NT2/D1 (cell line): ENCODE measurements at regions not wholly inside any gene's neighbourhood (a gene's known extent, or its start where the extent isn't known, plus 50 kb on each side); places are given as distances from the start of the nearest gene placed in this dataset.
"Not testable (repeated sequence)": the region's sequence is repeated elsewhere in the genome, so short reads cannot be mapped to it uniquely, and the experiment has no call there.

ENCODE experiments used
- DNase-seq: peaks from one replicate; pipeline ENCODE4 v3.0.0-alpha.2; 2011; ENCODE audit warnings: low read depth, low spot score
- H3K27me3 ChIP-seq: 2 replicates; pipeline ENCODE4 v1.6.0; 2011; ENCODE audit warnings: mild to moderate bottlenecking; ENCODE audit not compliant: insufficient read length, insufficient read depth
- H3K36me3 ChIP-seq: 2 replicates; pipeline ENCODE4 v1.6.1; 2011; ENCODE audit warnings: mild to moderate bottlenecking, low read length, mixed read lengths; ENCODE audit not compliant: insufficient read depth, insufficient read length
- H3K4me1 ChIP-seq: 2 replicates; pipeline ENCODE4 v1.5.1; 2011; ENCODE audit not compliant: insufficient read depth, insufficient read length
- H3K4me3 ChIP-seq: 2 replicates; pipeline ENCODE4 v1.5.1; 2011; ENCODE audit warnings: low read depth; ENCODE audit not compliant: insufficient read length
- H3K9ac ChIP-seq: 2 replicates; pipeline ENCODE4 v1.6.0; 2011; ENCODE audit warnings: low read depth; ENCODE audit not compliant: insufficient read length
- H3K9me3 ChIP-seq: 2 replicates; pipeline ENCODE4 v1.5.1; 2011; ENCODE audit warnings: mild to moderate bottlenecking, low read length; ENCODE audit not compliant: insufficient read depth
- SUZ12 ChIP-seq: IDR thresholded peaks from 2 replicates; pipeline ENCODE4 v1.6.1; 2011; ENCODE audit not compliant: insufficient read length, insufficient read depth; ENCODE audit errors: extremely low read depth
- YY1 ChIP-seq: IDR thresholded peaks from 2 replicates; pipeline ENCODE4 v1.6.1; 2011; ENCODE audit not compliant: insufficient read length, insufficient read depth
- ZNF274 ChIP-seq: IDR thresholded peaks from 2 replicates; pipeline ENCODE4 v1.6.1; 2011; ENCODE audit warnings: mild to moderate bottlenecking, low read depth, low read length

DNA sequence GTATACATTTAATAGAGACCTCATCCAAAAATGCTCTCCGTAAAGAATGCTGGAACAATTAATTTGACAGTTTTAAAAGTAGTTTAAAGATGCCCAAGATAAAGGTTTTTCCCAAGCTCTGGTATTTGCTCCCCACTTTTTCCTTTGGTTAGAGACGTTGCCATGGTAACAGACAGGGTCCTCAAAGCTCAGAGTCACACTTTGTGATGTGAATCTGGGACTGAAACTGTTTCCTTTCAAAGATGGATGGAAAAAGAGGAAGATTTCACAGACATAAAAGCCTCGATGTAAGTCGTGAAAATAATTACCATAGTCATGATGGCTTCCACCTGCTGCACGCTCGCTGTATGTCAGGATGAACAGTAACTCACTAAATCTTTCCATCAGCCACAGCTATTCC lies 229.5 kb downstream of the MSX2 start:
- no peak for DNase-seq
- H3K27me3 ChIP-seq = no peaks in the 10 kb centered on the region
- no peaks in the 10 kb centered on the region for H3K4me1 ChIP-seq
- H3K9me3 ChIP-seq = no peaks in the 10 kb centered on the region
- no peak for TF ChIP-seq ZNF274
- TF ChIP-seq YY1 = no peak
- TF ChIP-seq SUZ12 = no peak
- no peak overlapping the region for H3K4me3 ChIP-seq
- no peaks in the 10 kb centered on the region for H3K36me3 ChIP-seq
- H3K9ac ChIP-seq = no peak overlapping the region

DNA sequence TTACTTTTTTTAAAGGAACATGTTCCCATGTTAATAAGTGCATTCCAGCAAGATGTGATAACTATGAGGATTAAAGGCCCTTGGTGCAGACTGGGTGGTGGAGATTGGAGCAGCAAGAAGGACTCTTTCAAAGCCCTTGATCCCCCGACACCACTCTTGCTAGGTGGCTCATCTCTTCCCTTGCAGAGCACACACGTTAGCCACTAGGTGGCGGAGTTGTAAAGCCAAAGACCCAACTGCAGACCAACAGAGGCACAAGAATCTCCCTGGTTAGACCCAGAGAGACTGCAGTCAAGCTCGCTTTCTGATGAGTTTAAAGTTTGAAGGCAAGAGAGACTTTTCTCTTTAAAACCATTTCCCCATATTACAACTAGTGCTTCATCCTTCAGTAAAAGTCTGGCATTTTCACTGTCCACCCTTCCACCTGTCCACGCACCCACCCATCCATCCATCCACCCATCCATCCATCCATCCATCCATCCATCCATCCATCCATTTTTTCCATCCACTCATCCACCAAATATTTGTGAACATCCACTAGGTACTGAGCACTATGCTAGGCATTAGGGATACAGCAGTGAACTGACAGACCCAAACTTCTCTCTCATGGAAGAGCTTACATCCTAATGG lies 226.9 kb downstream of the MSX2 start:
- Histone ChIP-seq H3K36me3 (no peaks in the 10 kb centered on the region), H3K9ac (no peak overlapping the region), H3K9me3 (no peaks in the 10 kb centered on the region), H3K4me1 (no peaks in the 10 kb centered on the region), H3K4me3 (no peak overlapping the region), H3K27me3 (no peaks in the 10 kb centered on the region)
- TF ChIP-seq ZNF274 (no peak), SUZ12 (no peak), YY1 (no peak)
- DNase-seq = peak; percentile 66

DNA sequence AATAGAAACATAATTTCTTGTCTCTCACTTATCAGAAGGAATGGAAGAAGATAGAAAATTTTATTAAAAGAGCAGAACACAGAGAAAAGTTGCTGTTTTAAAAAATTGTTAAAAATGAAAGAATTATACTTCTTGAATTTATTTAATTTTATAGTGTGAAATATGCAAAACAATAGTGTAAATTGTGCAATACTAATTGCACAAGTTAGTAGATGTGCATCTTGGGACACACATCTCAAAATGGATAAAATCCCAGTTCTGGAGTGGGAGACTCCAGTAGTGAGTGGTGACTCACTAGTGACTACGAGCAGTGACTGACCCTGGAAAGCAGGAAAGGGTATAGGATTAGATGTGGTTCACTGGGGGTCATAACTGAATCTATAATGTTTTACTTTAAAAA lies 223.2 kb downstream of the MSX2 start:
- TF ChIP-seq SUZ12 (no peak), ZNF274 (no peak), YY1 (no peak)
- no peak overlapping the region for H3K9ac ChIP-seq

DNA sequence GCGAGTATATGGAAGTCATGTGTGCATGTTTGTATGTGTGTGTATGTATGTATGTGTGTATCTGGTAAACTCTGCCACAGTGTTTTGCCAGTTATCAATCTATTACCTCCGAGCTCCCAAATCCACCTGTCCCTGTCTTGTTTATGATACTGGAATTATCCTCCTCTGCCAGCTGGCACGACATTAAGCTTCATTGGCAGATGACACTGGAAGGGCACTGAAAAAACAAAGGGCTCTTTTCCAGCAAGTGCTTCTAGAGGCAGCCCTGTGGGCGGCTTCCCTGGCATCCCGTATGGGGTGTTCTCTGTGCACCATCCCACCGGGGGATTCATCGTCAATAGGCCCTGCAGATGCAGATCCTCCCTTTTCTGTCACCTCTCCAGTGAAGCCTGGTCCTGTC lies 221.5 kb downstream of the MSX2 start:
- DNase-seq = no peak
- Histone ChIP-seq H3K9me3 (no peaks in the 10 kb centered on the region), H3K4me3 (no peak overlapping the region), H3K4me1 (no peaks in the 10 kb centered on the region), H3K9ac (no peak overlapping the region), H3K27me3 (no peaks in the 10 kb centered on the region), H3K36me3 (no peaks in the 10 kb centered on the region)
- TF ChIP-seq YY1 = no peak
- no peak for TF ChIP-seq ZNF274
- TF ChIP-seq SUZ12 = no peak

More for the DNA sequence above, 223.2 kb downstream of the MSX2 start:
- DNase-seq = no peak
- Histone ChIP-seq H3K9me3 (no peaks in the 10 kb centered on the region), H3K4me3 (no peak overlapping the region), H3K36me3 (no peaks in the 10 kb centered on the region), H3K4me1 (no peaks in the 10 kb centered on the region), H3K27me3 (no peaks in the 10 kb centered on the region)

DNA sequence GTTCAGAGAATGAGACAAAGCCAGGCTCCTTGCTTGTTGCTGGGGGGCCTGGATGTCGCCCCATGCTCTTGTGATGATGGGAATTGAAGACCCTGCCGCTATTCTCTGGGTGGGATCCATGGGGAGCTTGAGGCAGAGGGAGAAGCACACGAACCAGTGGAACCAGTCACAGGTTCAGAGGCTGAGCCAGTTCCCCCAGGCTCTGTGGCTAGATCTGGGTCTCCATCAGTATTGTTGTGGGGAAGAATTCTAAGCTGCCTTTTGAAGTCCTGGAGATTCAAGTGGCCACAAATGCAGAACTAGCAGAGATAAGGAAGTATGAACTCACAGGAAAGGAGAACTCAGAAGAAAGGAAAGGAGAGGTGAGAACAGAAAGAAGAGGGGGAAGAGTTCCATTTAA lies 219.4 kb downstream of the MSX2 start:
- Histone ChIP-seq H3K4me3 (no peak overlapping the region), H3K27me3 (no peaks in the 10 kb centered on the region), H3K4me1 (no peaks in the 10 kb centered on the region), H3K9ac (no peak overlapping the region), H3K9me3 (no peaks in the 10 kb centered on the region), H3K36me3 (no peaks in the 10 kb centered on the region)
- no peak for DNase-seq
- TF ChIP-seq YY1 (no peak), ZNF274 (no peak), SUZ12 (no peak)

DNA sequence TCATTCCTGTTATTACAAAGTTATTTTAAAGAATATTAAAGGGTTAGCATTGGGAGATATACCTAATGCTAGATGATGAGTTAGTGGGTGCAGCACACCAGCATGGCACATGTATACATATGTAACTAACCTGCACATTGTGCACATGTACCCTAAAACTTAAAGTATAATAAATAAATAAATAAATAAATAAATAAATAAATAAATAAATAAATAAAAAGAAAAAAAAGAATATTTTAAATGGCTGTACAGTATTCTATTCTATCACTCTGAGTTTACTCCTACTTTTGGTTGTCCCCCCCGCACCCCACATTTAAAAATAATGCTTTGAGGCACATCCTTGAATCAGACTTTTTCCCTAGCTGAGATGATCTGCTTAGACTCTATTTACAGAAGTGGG lies 218.6 kb downstream of the MSX2 start:
- not testable (repeated sequence) for DNase-seq, H3K9ac ChIP-seq, H3K4me1 ChIP-seq, H3K4me3 ChIP-seq, H3K27me3 ChIP-seq, H3K36me3 ChIP-seq, H3K9me3 ChIP-seq

DNA sequence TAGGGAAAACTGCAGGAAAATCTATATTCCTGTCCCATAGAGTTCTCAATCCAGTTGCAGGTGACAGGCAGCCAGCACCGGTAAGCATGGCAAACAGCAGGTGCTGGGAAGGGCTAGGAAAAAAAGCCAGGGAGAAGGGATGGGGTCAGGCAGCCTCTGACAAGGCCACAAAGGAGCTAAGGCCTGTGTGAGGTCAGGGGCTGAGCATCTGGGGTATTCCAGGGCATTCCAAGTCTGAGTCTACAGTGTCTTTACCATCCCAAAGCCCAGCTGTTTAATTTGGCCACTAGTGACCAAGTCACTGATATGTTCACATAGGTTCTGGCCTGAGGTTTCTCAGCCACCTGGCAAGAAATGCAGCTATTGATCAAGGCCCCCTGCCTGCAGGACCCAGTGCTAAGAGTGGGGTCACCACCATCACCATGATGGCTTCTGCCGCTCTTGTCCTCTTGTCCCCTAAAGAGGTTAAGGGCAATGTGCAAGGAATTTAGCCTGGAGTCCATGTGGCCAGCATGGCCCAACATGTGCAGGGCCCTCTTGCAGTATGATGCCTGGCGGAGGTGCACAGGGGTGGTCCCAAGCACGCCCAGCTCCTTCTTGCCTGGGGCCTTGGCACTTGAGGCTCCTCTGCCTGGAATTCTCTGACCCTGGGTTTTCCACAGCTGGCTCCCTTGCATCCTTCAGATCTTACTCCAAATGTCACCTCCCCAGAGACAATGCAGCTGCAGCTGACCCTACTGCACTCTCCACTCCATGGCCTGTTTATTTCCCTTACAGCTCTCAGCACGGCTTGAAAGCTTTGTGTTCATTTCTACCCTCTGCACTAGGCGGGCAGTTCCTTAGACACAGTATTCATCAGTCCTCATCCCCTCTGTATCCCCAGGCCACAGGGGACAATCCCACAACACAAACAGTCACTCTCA lies 213.1 kb downstream of the MSX2 start:
- no peaks in the 10 kb centered on the region for H3K4me1 ChIP-seq
- no peak overlapping the region for H3K4me3 ChIP-seq
- no peaks in the 10 kb centered on the region for H3K36me3 ChIP-seq
- H3K9ac ChIP-seq = no peak overlapping the region
- no peak for TF ChIP-seq ZNF274
- no peak for TF ChIP-seq YY1
- no peak for TF ChIP-seq SUZ12
- H3K27me3 ChIP-seq = no peaks in the 10 kb centered on the region
- DNase-seq = no peak
- no peaks in the 10 kb centered on the region; the same call in 1 of the 2 replicates for H3K9me3 ChIP-seq
